ENCODE measurements at regions not wholly inside any gene's neighbourhood (a gene's known extent, or its start where the extent isn't known, plus 50 kb on each side); places are given as distances from the start of the nearest gene placed in this dataset.

DNA sequence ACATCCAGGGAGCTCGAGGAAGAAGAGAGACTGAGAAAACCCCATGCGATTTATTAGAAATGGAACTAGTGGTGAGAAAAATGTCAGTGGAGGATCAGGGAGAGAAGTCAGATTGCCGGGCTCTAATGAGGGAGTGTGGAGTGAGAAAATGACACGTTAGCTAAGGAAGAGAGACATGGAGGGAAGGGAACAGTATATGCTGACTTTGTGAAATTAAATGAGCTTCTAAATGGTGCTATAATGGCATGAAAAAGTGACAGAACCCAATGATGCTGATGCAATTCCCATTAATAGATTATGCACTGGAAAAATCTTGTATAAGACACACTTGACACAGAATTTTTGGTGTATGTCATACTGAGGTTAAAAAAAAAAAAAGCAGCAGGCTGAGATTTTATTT is 112.6 kb downstream of the HSPH1 start:
- DNase-seq (ENCODE audit: low read depth in 2 of 2), result no peak

DNA sequence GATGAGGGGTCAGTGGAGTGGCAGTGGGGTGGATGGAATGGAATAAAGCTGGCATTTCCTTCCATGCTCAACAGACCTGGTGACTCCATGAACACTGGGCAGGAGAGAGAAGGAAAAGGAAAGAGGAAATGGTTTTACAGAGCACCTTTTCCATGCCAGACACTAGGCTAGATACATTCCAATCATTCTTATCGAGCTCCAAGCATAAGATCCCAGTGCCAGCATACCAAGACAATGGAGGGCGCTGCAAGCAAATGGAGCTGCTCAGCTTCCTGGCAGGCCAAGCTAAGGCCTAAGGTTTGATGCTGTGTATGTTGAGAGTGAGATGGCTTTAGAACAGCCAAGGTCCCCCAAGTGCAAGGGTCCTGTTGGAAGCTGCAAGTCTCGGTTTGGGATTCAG is 113.2 kb downstream of the HSPH1 start:
- no peak for DNase-seq (ENCODE audit: low read depth in 2 of 2)

DNA sequence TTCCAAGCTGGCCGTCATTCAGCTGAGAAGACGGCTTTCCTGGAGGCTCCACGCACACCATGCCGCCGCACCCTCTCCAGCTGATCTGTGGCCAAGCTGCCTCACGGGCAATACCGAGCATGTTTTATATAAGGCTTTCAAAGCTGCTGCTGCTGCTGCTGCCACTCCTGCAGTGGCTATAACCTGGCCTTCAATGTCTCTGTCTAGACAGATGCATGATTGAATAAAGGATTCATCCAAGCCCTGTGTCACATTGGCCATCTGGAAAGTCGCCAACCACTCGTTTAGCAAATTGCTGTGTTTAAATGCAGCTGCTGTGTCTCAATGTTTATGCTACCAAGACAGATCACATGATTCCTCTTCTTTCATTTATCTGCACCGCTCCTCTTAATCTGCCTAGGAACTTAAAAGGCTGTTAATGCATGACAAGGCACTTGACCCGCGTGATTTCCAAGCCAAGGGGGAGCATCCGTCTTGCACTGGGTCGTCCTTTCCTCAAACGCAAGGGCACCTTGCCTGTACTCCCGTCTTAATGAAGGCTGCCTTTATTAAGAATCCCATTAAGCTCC is 114.3 kb downstream of the TEX26 start:
- DNase-seq (ENCODE audit: low read depth in 2 of 2), result no peak

DNA sequence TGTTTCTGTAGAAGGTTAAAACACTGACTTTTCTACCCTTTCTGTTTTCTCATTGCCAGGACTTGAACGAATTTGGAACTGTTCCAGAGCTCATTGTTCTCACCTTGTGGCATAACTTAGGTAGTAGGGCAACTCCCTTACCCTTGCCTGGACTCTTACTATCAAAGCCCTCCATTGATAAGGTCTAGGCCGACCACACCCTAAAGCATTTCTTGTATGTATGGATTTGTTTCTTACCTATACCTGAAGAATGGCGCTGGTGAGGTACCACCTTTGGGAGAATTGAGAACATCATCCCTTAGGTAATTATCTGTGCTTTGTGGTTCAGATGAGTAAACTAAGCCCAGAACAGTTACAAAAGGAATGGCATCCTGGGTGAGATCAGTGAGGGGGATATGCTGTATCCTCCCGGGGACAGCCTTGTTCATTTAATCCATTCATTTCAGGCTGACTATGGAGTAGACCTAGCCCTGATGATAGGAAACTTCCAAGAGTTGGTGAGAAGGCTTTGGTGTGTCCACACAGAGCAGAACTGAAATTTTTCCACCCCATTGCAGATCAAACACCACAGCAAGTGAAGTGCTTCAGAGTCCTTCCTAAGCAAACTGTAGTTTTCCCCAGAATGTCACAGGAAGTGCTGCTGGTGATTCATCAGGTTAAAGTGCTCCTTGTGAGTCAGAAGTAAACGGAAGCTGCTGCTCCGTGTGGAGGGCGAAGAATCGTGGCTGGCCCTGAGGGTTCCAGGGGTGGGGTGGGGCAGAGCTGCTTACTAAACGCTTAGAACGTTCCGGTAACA is 113.0 kb downstream of the TEX26 start:
- peak; percentile 73 to 77 for DNase-seq (ENCODE audit: low read depth in 2 of 2)

DNA sequence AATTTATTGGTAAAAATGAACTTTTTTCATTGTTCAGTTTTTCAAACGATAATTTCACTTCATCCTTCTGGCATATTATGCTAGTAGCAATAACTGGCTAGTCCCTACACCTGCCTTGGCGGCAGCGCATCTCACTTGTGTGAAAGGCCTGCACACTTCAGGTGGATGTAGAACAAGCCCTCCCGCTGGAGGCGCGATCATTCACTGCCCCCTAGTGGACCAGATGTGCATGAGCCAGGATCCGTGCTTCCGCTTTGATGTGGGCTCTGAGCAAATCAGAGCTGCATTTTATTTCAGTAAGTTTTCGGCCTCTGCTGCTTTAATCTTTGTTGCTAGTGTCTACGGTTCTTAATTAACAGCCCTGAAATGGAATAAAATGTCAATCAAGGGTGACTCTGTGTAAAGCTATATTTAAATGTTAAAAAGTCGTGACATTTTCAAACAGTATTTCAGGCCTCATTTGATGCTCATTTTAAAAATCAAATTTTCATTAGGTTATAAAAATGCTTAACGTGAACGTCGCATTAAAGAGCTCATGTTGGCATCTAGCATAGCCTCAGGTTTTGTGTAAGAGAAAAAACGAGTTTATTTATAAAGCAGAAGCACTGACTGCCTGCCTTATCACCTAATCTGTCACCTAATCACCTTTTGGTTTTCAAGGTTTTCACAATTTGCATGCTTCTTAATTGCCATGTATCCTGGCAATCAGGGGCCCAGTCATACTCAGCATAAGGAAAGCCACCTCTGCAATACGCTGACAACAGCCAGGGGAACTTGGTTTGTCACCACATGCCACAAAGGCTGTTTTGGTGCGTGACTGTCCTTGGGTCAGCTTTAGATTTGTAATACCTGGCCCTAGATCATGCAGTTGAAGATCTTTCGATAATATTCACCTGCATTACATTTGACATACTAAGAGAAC is 112.2 kb downstream of the TEX26 start:
- peak; percentile 63 to 72 for DNase-seq (ENCODE audit: low read depth in 2 of 2)

DNA sequence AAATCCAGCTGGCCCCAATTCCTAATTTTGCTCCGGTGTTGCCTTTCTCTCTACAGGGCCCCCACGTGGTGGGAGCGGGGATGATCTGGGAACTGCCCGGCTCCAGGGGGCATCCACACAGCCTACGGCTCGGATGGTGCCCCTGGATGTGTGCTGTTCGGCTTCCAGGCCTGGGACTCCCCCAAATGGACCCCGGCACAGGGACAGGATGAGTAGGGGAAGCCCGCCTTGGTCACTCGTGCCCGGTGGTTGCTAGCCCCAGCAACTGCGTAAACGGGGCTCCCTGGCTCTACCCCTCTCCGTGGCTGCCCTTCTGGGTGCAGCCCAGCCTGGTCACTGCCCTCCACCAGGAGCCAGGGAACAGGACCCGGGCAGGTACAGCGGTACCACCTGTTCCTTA is 111.5 kb downstream of the TEX26 start:
- DNase-seq (ENCODE audit: low read depth in 2 of 2), result no peak

DNA sequence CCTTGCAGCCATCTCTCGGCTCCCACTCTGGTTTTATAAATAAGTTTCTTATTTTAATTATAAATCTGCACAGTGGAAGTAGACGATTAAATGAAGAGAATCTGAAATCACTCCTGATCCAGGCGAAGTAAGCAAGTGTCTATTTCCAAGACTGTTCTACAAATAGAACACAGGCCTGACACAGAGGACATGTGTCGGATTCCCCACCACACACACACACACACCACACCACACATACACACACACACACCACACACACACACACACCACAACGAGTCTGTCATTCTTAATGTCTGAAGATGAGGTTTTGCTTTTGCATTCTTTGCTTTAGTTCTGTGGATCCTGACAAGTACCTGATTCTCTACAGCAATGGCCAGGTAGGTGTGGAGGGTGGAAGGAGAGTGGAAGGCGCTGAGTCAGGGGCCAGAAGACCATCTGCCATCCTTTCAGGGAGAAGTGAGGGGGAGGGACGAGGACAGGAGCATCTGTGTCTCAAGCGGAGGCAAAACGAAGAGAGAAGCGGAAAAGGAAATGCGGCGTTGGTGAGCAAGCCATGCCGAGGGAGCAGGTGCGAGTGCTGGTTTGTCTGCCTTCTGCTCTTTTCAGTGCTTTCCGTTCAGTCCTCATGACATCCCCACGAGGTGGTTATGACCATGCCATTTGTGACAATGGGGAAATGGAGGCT is 110.2 kb downstream of the TEX26 start:
- no peak for DNase-seq (ENCODE audit: low read depth in 2 of 2)

DNA sequence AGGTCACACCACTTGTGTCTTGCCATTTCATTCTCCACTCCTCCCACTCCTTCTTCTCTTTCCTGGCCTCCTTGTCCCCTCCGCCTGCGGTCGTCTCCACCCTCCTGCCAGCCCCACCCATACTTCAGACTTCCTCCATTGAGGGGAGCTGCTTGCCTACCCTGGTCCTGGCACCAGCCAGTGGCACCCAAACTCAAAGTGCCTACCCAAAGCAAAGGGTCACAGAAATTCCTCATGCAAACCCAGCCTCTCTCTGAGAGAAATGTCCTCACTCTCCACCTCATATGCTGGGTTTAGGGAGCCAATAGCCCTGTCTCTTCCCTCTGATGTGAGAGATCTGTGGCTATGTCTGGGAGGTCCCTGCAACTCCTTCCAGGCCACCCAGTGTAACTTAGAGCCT is 109.6 kb downstream of the TEX26 start:
- DNase-seq (ENCODE audit: low read depth in 2 of 2), result no peak

DNA sequence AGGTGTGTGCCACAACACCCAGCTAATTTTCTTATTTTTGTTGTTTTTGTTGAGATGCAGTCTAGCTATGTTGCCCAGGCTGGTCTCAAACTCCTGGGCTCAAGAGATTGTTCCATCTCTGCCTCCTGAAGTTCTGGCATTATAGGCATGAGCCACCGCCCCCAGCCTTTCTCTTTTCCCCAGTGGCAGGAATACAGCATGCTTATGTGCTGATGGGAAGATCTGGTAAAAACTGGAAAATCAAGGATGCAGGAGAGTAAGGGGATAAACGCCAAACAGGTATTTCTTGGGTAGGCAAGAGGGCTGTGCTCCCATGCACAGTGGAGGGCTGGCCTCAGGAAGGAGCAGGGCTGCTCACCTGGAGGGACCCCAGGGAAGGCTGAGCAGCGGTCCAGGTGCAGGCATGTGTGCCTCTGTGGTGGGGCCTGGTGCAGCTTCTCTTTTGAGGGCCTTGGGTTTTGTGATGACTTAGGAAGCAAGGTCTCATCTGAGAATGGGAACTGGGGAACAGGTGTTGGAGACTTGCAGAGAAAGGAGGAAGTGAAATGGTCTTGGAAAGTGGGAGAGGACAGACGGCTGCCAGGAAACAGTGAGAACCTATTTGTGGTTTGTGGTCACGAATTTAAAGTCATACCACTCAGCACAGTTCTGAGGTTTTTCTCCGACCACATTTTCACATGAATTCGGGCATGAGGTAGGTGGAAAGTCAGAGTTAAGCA is 106.5 kb downstream of the TEX26 start:
- no peak for DNase-seq (ENCODE audit: low read depth in 2 of 2)

DNA sequence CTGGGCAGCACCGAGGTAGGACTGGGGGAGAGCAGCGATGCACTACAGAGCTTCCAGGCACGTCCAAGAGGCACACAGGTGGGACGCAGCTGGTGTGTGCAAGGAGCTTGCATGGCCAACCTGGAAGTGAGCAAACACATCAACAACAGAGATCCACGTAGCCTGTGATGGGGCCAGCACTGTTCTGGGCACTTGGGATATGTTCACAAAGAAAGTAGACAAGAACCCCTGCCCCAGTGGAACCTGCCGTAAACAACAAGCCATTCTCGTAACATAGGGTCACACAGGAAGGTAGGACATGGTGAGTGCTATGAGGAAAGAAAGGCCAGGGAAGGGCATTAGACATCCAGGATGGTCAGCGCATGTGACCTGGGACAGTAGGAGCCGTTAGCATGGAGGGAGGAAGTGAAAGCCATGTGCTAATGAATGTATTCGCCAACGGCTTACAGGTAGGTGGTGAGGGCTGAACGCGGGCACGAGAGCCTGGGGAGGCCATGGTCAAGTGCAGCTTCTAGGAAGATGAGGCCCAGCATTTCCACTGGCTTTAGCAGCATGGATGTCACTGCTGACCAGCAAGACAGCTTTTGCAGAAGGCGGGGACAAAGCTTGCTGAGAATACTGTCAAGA is 105.5 kb downstream of the TEX26 start:
- no peak for DNase-seq (ENCODE audit: low read depth in 2 of 2)

DNA sequence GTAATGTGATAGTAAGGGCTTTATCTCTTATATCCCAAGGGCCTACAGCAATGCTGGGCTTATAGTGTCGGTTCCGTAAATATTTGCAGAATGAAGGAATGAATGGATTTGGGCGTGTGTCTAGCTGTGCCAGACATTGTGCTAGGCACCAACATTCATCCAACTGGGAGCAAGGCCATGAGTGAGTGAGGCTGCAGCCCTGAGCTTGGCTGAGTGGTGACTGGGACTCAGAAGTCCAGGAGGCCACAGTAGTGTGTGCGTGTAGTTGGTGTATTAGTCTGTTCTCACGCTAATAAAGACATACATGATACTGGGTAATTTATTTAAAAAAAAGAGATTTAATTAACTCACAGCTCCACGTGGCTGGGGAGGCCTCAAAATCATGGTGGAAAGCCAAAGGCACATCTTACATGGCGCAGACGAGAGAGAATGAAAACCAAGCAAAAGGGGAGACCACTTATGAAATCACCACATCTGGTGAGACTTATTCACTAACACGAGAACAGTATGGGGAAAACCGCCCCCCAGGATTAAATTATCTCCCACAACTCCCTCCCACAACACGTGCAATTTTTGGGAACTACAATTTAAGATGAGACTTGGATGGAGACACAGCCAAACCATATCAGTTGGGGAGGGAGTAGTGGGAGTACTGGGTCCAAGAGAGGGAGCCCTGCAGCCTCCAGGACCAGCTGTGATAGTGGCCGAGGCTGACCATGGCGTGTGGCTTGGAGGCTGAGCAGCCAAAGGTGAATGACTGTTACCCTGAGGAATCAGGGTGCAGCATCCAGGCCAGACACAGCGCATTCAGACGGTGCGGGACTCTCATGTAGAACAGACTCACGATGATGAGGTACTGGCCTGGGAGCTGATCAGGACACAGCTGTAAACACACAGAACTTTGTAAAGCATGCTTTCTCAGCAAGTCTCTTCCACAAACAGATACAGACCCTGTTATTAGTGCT is 104.6 kb downstream of the TEX26 start:
- no peak for DNase-seq (ENCODE audit: low read depth in 2 of 2)

DNA sequence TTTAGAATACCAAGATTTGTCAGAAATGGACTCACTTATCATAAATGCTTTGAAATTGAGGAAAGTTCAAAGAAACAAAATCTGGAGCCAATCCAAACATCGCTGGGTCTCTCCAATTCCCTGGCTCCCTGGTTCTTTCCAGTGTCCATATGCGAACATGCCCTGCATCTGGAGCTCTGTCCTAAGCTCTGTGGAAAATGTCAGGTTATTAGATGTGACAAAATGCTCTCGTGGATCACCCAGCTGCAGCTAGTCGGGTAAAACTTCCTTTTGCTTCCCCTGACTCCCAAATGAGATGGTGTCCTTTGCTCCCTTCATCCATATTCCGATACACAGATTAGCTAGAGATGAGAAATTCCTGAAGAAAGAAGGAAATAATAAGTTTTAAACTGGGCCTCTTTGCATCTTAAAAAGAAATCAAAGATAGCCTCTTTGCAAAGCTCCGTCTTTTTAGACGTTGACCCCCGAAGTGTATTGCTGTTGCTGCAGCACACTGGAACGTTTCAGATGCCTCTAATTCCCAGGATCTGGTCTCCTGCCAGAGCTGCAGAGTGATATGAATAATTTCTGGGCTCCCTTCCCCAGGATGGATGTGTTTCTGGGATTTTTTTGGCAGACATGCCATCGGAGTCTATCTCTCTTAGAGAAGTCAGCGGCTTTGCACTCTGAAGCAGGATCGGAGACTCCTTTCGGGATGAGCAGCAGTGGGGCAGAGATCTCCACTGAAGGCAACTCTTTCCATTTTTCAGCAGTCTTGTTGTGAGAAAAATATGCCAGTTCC is 102.9 kb downstream of the TEX26 start:
- DNase-seq (ENCODE audit: low read depth in 2 of 2), result no peak

DNA sequence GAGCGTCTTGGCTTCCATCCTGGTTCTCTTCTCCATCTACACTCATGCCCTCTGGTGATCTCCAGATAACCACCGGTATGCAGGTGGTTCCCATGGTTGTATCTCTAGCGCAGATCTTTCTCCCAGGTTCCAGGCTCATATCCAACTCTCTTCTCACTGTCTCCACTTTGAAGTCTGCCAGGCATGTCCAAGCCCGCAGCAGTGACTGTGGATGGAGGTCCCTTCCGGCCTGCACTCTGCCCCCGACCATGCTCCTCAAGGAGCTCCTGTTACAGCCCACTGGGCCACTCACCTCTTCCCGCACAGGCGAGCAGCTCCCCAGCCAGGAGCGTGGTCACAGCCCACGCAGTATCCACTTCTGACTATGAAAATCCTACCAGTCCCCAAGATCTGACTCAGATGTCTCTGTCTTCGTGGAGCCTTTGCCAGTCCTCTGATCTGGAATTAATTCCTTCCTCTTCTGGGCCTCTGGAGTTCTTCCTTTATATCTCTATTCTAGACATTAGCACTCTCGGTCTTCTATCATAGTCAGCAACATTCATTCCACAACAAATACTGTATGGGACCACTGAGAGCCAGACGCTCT is 100.2 kb downstream of the TEX26 start:
- no peak for DNase-seq (ENCODE audit: low read depth in 2 of 2)

DNA sequence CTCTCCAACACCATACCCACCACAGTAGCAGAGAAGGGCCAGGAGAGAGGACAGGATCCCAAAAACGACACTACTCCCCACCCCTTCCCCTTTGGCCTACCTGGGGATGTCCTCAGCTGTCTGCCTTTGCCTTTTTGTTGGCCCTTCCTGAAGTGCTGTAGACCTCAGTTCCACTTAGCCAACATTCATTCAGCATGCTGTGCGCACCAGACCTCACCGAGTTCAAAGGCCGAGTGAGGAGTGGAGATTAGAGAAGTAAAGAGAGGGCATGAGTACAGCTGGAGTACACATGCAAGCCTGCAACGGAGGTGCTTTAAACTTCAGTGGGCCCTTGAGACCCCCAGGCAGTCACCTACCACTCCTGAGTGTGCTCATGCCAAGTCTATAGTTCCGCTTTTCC is 99.0 kb downstream of the TEX26 start:
- DNase-seq (ENCODE audit: low read depth in 2 of 2), result no peak

DNA sequence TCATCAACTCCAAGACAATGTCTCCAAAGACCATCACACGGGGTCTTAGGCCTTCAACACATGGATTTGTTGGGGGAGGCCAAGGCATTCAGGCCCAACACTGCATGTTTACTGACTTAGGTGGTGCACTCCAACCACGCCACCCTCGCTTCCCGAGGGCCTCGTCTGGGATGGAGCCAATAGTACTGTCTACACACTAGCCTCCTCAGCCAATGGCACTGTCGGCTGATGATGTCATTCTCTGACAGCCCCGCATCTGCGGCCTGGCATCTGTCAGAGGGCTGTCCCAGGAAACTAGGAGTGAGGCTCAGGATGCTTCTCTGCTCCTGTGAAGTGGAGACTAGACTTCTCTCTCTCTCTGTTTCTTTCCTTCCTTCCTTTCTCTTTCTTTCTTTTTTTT is 96.6 kb downstream of the TEX26 start:
- no peak for DNase-seq (ENCODE audit: low read depth in 2 of 2)

DNA sequence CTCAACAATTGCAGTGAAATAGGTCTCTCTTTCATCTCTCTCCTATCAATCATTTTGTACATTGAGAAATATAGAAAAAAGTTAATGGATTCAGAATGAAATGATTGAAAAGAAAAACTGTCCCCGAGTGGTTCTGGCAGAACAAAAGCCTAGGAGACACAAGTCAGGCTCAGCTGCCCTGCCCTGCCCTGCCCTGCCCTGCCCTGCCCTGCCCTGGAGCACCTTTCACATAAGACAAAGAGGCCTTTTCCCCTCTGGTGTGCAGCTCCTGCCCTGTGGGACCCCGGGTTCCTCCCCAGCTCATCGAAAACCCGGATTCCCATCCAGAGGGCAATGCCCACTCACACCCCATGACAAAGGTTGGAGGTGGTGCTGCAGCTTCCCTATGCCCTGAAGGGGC is 94.7 kb downstream of the TEX26 start:
- DNase-seq (ENCODE audit: low read depth in 2 of 2), result no peak
